ENCODE measurements at regions not wholly inside any gene's neighbourhood (a gene's known extent, or its start where the extent isn't known, plus 50 kb on each side); places are given as distances from the start of the nearest gene placed in this dataset.

DNA sequence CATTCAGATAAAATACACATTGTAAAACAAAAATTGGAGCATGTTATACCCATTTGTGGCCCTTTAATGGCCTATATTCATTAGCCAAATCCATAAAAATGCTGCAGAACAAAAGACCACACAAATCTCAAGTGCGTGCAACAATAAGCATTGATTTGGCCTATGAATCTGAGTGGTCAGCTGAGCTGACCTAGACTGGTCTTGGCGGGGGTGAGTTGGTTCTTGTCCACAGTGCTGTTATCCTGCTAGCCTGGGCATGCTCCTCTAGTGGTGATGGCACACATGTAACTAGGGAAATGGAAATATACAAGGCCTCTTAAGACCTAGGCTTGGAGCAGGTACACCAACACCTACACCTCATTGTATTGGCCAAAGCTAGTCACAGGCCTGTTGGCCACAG is 122.2 kb upstream of the TBCA start:
- TF ChIP-seq TAF1 (IDR thresholded peaks at IDR 0.05; ENCODE audit: borderline replicate concordance, insufficient read depth, low read length): no peak
- TF ChIP-seq SIN3A (IDR thresholded peaks at IDR 0.05; ENCODE audit: borderline replicate concordance, insufficient read depth, low read length): no peak
- no peak for TF ChIP-seq POLR2AphosphoS5 (IDR thresholded peaks at IDR 0.05; ENCODE audit: low read depth, low read length)
